Smooth muscle cell (in vitro differentiated cells): ENCODE measurements at regions not wholly inside any gene's neighbourhood (a gene's known extent, or its start where the extent isn't known, plus 50 kb on each side); places are given as distances from the start of the nearest gene placed in this dataset.

Source experiments
- DNase-seq: peaks from one replicate; lab custom pipeline; 2025; ENCODE audit not compliant: unreplicated experiment; lab: John Stamatoyannopoulos, UW
- H2AFZ ChIP-seq: fragments of 200-600 bp; sonication (generic); 2 replicates; pipeline ENCODE4 v1.6.0; 2016; ENCODE audit warnings: antibody characterized with exemption, low read depth, mild to moderate bottlenecking
- H3F3A ChIP-seq: fragments of 200-600 bp; sonication (generic); 2 replicates; pipeline ENCODE4 v1.6.0; 2017; ENCODE audit warnings: antibody characterized with exemption, low read depth
- H3K27ac ChIP-seq: fragments of 200-600 bp; sonication (generic); 2 replicates; pipeline ENCODE4 v1.5.1; 2016; ENCODE audit warnings: low read depth, mild to moderate bottlenecking
- H3K27me3 ChIP-seq: fragments of 200-600 bp; sonication (generic); 2 replicates; pipeline ENCODE4 v1.6.1; 2016; ENCODE audit warnings: low read depth, mild to moderate bottlenecking
- H3K36me3 ChIP-seq: fragments of 200-600 bp; sonication (generic); 2 replicates; pipeline ENCODE4 v1.5.1; 2016; ENCODE audit warnings: low read depth
- H3K4me1 ChIP-seq: fragments of 200-600 bp; sonication (generic); 2 replicates; pipeline ENCODE4 v1.5.1; 2016; ENCODE audit warnings: low read depth
- H3K4me2 ChIP-seq: fragments of 200-600 bp; sonication (generic); 2 replicates; pipeline ENCODE4 v1.6.0; 2016; ENCODE audit warnings: mild to moderate bottlenecking
- H3K4me3 ChIP-seq: fragments of 200-600 bp; sonication (generic); 2 replicates; pipeline ENCODE4 v1.5.1; 2016; ENCODE audit warnings: mild to moderate bottlenecking
- H3K79me2 ChIP-seq: fragments of 200-600 bp; sonication (generic); 2 replicates; pipeline ENCODE4 v1.6.0; 2016; ENCODE audit warnings: low read depth, mild to moderate bottlenecking
- H3K9ac ChIP-seq: fragments of 200-600 bp; sonication (generic); 2 replicates; pipeline ENCODE4 v1.6.0; 2016; ENCODE audit warnings: low read depth
- H3K9me3 ChIP-seq: fragments of 200-600 bp; sonication (generic); replicated peaks from 2 replicates; pipeline ENCODE4 v1.5.1; 2016; ENCODE audit warnings: low read depth
- H4K20me1 ChIP-seq: fragments of 200-600 bp; sonication (generic); 2 replicates; pipeline ENCODE4 v1.6.0; 2016; ENCODE audit warnings: low read depth
- CTCF ChIP-seq: fragments of 200-600 bp; sonication (generic); IDR thresholded peaks from 2 replicates; pipeline ENCODE4 v1.5.1; 2017; ENCODE audit warnings: borderline replicate concordance, mild to moderate bottlenecking, antibody characterized with exemption; ENCODE audit not compliant: insufficient read depth, poor library complexity, severe bottlenecking
- WGBS: methylation state at CpG from one replicate; pipeline ENCODE4 v1.1.7; 2016; ENCODE audit warnings: low lambda C conversion rate; 5-methylcytosine and 5-hydroxymethylcytosine counted together

- H3K27me3 ChIP-seq = no peaks in the 10 kb centered on the region
Observed at GRCh38 chr3:148005456-148005855, 596.3 kb downstream of the ZIC1 start.

GRCh38 chr3:148006508-148006907, 597.3 kb downstream of the ZIC1 start:
- Histone ChIP-seq H3K9ac (no peak overlapping the region), H3F3A (no peaks in the 10 kb centered on the region), H3K79me2 (no peaks in the 10 kb centered on the region), H3K4me1 (peaks cover 24% of the 10 kb centered on the region), H3K27me3 (no peaks in the 10 kb centered on the region), H4K20me1 (no peaks in the 10 kb centered on the region), H3K27ac (no peak overlapping the region), H3K4me2 (no peak overlapping the region), H2AFZ (no peak overlapping the region), H3K4me3 (no peak overlapping the region), H3K36me3 (no peaks in the 10 kb centered on the region), H3K9me3 (no peaks in the 10 kb centered on the region)
- DNase-seq = no peak
- TF ChIP-seq CTCF = no peak

More at GRCh38 chr3:148005456-148005855, 596.3 kb downstream of the ZIC1 start:
- H4K20me1 ChIP-seq = no peaks in the 10 kb centered on the region
- no peak overlapping the region for H2AFZ ChIP-seq
- DNase-seq = no peak
- no peak for TF ChIP-seq CTCF
- WGBS = 75% methylated on average over 2 of the region's 2 CpGs
- no peaks in the 10 kb centered on the region for H3K36me3 ChIP-seq
- no peak overlapping the region for H3K4me3 ChIP-seq
- H3K9ac ChIP-seq = no peak overlapping the region
- H3K79me2 ChIP-seq = no peaks in the 10 kb centered on the region
- H3K4me2 ChIP-seq = no peak overlapping the region
- no peaks in the 10 kb centered on the region for H3K9me3 ChIP-seq
- H3K27ac ChIP-seq = no peak overlapping the region
- H3F3A ChIP-seq = no peaks in the 10 kb centered on the region
- peaks cover 24% of the 10 kb centered on the region for H3K4me1 ChIP-seq

- no peak overlapping the region for H3K27ac ChIP-seq
- H3K4me1 ChIP-seq = peaks cover 23% of the 10 kb centered on the region
- H3K36me3 ChIP-seq = no peaks in the 10 kb centered on the region
- no peak overlapping the region for H2AFZ ChIP-seq
- no peaks in the 10 kb centered on the region for H3K79me2 ChIP-seq
- no peaks in the 10 kb centered on the region for H3K9me3 ChIP-seq
- 77% methylated on average over 1 of the region's 1 CpG for WGBS
- no peak for DNase-seq
- H3K4me2 ChIP-seq = no peak overlapping the region
- H3F3A ChIP-seq = no peaks in the 10 kb centered on the region
- no peak for TF ChIP-seq CTCF
- H3K4me3 ChIP-seq = no peak overlapping the region
- H3K9ac ChIP-seq = no peak overlapping the region
- H4K20me1 ChIP-seq = no peaks in the 10 kb centered on the region
- H3K27me3 ChIP-seq = no peaks in the 10 kb centered on the region
Observed at GRCh38 chr3:148008591-148008990, 599.4 kb downstream of the ZIC1 start.

- H3F3A ChIP-seq = no peaks in the 10 kb centered on the region
- H3K27me3 ChIP-seq = no peaks in the 10 kb centered on the region
- no peak overlapping the region for H3K27ac ChIP-seq
- no peak for DNase-seq
- no peaks in the 10 kb centered on the region for H3K36me3 ChIP-seq
- H2AFZ ChIP-seq = no peak overlapping the region
- H4K20me1 ChIP-seq = no peaks in the 10 kb centered on the region
- no peaks in the 10 kb centered on the region for H3K4me1 ChIP-seq
- H3K79me2 ChIP-seq = no peaks in the 10 kb centered on the region
- TF ChIP-seq CTCF = no peak
- WGBS = 75% methylated on average over 1 of the region's 1 CpG
- no peak overlapping the region for H3K4me3 ChIP-seq
- H3K4me2 ChIP-seq = no peak overlapping the region
- H3K9ac ChIP-seq = no peak overlapping the region
- no peaks in the 10 kb centered on the region for H3K9me3 ChIP-seq
Observed at GRCh38 chr3:148020861-148021260, 611.7 kb downstream of the ZIC1 start.
